Left renal cortex interstitium (tissue), 4 donors: ENCODE measurements at regions not wholly inside any gene's neighbourhood (a gene's known extent, or its start where the extent isn't known, plus 50 kb on each side); places are given as distances from the start of the nearest gene placed in this dataset.
"Not testable (repeated sequence)": the region's sequence is repeated elsewhere in the genome, so short reads cannot be mapped to it uniquely, and the experiment has no call there.

Experiments used
- DNase-seq, 4 donors: peaks; one replicate each; pipeline ENCODE4 v3.0.0-alpha.2; 2013; ENCODE audit warnings: low read depth in 4 of 4, low spot score in 2 of 4, missing footprints in 1 of 4

DNA sequence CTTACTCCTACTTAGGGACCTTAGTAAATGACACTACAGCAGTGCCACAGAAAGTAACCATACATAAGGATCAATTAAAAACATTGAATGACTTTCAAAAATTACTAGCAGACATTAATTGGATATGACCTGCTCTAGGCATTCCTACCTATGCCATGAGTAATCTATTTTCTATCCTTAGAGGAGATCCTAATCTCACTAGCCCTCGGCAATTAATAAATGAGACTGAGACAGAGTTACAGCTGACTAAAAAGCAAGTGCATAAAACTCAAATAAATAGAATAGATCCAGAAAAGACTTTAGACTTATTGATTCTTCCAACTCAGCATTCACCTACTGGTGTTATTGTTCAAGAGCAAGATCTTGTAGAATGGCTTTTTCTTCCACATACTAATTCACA, 141.1 kb upstream of the ZNF91 start:
- not testable (repeated sequence) for DNase-seq

DNA sequence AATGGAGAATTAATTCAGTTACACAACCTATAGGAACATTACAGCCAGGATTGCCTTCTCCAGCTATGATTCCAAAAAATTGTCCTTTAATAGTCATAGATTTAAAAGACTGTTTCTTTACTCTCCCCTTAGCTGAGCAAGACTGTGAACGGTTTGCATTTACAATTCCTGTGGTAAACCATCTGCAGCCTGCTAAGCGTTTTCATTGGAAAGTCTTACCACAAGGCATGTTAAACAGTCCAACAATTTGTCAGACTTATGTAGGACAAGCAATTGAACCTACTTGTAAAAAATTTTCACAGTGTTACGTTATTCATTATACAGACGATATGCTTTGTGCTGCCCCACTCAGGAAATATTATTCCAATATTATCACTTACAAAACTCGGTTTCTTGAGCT, 140.6 kb upstream of the ZNF91 start:
- DNase-seq = not testable (repeated sequence)

DNA sequence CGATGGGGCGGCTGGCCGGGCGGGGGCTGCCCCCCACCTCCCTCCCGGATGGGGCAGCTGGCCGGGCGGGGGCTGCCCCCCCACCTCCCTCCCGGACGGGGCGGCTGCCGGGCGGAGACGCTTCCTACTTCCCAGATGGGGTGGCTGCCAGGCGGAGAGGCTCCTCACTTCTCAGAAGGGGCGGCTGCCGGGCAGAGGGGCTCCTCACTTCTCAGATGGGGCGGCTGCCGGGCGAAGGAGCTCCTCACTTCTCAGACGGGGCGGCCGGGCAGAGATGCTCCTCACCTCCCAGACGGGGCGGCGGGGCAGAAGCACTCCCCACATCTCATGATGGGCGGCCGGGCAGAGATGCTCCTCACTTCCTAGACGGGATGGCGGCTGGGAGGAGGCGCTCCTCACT, 138.2 kb upstream of the ZNF91 start:
- DNase-seq = not testable (repeated sequence)

DNA sequence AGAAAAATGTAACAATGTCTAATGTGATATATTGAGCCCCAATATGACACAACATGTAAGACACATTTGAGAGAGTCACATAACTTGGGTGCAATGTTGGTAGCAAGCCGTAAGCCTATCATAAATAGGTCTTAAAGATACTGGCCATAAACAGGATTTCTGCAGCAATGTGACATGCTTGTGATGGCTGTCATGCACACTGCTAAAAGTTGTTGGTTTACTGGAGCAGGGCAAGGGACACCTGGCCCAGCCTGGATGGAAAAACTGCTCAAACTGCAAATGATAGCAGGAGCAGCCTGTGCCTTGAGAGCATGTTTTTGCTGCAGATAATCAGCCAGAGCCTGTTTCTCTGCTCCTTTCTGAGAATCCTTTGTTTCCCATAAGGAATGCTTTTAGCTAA, 136.7 kb upstream of the ZNF91 start:
- DNase-seq = no peak

DNA sequence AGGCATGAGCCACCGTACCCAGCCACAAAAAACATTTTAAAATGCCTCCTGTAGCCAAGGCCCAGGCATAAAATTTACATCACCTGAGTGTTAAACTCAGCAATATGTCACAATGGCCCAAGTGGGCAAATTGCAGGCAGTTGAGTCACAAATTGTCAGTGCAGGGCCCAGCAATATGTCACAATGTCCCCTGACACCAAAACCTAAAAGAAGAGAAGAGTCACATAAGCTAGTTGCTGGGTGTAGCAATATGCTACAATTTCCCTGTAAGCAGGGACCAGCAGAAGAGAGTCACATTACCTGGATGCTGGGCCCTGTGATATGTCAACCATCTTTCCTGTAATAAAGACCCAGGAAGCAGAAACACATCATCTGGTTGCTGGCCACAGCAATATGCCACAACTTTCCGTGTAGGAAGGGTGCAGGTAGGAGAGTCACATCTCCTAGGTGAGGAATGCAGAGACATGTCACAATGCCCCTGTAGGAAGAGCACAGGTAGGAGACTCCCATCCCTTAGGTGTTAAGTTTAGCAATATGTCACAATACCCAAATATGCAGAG, 136.0 kb upstream of the ZNF91 start:
- DNase-seq = no peak

DNA sequence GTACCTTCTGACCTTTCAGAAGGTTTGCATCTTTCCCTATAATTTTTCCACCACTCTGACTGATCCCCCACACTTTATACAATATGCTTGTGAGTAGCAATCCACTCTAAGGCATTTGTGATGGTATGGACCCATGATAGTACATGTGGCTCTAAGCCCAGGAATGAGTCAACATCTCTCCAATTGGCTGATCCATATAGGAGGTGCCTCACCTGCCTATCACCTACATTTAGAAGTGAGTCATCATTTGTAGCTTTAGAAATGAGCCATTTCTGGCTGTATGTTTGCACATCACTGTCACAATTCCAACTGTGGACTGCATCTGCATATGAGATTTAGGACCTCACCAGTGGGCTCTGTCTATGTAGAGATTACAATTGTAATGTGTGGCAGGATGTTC, 133.1 kb upstream of the ZNF91 start:
- no peak for DNase-seq

DNA sequence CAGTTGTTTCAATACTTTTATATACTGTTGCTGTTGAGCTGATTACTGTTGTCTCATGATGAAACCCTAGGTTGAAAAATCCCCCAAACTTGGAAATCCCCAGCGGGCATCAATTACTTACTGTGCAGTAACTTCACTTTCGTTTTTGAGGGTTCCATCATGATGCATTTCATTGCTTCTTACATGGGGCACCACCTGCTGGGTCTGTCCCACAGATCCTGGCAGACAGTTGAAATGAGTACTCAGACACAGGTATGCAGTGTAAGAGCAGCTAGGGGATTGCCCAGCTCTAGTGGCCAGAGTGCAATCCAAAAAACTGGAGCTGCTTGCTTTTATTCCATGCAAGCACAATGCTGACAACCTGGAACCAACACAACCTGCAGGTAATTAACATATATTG, 132.5 kb upstream of the ZNF91 start:
- DNase-seq = no peak

DNA sequence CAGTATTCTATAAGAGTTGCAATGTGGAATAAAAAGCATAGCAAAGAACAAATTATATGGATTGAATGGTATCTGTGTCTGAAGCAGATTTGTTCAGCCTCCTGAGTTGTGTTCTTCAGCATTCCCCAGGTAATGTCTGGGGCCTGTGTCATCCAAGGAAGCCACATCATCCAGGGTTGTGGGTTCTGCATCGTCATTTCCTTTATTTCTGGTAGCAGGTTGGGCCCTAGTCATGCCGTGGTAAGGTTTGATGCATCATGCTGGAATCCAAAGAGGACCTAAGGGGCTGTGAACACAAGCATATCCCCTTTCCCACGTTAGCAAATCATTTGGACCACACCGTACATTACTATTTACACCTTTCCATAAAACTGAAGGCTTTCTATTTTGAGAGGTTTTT, 131.0 kb upstream of the ZNF91 start:
- DNase-seq = no peak

DNA sequence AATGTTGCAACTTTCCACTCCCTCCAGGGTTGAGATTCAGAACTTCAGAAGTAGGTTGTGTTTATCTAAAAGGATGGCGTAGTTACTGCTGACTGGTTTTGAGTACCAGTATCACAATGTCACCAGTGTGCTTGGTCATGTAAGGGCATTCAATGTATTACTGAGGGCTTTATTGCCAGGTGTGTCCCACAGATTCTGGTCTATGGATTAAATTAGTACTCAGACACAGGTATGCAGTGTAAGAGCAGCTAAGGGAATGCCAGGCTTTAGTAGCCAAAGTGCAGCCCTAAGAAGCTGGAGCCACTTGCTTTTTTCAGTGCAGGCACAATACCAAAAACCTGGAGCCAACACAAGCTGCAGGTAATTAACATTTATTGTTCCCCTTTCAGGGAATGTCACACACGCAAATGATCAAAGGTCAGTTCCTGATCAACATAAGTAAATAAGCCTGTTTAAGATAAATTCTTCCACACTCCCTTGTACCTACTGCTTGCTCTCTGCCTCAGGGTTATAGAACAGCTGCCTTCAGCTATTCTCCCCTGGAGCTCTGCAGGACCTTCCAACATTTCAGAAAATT, 130.1 kb upstream of the ZNF91 start:
- no peak for DNase-seq

DNA sequence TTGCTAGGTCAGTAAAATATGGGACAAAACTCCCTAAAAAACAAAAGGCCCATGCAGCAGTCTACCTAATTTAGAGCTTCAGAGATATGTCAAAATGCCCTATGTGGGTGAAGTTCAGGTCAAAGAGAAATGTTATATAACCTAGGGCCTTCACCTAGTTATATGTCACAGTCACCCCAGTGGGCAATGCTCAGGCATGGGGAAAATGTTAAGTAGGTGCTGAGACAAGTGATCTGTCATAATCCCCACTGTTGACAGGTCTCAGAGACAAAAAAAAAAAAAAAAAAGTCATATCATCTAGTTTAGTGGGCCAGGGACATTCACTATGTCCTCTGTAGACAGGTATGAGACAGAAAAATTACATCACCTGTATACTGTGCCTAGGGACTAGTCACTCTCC, 128.6 kb upstream of the ZNF91 start:
- DNase-seq = no peak

DNA sequence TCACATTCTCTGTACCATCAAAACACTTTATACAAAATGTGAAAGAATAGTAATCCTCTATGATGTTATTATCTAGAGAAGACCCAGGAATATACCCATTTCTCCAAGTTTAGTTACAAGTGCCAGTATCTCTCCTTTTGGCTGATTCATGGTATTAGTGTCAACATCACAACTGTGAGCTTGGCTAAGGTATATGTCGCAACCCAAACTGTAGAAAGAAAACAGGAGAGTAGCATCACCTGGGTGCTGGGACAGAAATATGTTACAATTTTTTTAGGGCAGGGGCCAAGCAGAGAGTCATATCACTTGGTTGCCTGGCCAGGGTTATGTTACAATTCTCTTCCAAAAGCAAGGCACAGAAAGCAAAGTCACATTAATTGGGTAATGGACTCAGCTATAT, 127.2 kb upstream of the ZNF91 start:
- DNase-seq = no peak

DNA sequence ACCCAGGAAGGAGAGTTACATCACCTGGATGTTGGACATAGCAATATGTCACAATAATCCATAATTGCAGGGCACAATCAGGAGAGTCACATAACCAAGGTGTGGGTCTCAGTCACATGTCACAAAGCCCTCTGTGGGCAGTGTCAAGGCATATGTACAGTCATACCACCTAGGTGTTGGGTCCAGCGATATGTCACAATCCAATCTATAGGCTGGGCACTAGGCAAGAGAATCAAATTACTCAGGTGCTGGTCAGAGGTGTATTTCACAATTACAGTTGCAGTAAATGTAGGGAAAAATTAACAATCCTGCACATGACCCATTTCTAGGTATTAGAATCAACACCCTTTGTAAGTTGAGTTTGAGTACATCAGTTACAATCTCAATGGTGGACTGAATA, 126.2 kb upstream of the ZNF91 start:
- DNase-seq = no peak

DNA sequence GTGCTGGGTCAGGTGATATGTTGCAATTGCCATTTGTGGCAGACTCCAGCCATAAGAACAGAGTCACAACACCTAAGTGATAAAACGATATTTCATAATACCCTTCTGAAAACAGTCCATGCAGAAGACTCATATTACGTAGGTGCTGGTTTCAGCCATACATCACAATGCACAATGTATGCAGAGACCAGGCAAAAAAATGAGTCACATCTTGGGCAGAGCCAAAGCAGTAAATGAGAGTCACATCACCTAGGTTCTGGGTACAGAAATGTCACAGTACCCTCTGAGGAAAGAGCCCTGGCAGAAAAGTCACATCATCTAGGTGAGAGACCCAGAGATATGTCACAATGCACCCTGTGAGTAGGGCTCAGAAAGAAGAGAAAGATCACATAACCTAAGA, 125.2 kb upstream of the ZNF91 start:
- no peak for DNase-seq

DNA sequence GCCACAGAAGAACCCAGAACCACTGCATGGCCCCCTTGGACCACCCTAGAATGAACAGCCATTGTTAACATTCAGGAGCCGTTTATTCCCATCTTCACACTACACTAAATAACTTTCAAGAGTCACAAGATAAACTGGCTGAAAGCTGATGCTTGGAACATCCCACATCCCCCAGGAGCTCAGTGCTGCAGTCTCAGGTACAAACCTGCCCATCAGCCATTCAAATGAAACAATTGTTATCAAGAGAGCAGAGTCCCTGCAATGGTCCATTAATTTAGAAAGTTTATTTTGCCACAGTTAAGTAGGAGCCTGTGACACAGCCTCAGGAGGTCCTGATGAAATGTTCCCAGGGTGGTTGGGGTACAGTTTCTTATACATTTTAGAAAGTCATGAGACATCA, 123.8 kb upstream of the ZNF91 start:
- no peak for DNase-seq

DNA sequence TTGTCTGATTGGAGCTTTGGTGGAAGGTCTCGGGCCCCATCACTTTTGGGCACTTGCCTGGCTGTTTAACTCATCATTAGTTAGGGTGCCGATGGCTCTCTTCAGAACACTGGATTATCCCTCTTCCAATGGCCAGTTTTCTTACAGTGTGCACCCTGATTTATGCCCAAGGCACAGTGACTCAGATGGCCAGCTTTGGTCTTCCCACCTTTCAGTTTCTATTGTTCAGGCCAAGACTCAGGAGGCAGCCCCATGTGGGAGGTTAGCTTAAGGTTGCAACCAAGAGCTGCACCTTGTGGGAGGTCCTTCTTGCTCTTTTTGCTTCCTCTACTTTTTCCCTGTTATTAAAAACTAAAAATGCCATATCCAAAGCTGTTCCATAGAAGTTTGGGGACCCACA, 121.0 kb upstream of the ZNF91 start:
- DNase-seq = no peak

DNA sequence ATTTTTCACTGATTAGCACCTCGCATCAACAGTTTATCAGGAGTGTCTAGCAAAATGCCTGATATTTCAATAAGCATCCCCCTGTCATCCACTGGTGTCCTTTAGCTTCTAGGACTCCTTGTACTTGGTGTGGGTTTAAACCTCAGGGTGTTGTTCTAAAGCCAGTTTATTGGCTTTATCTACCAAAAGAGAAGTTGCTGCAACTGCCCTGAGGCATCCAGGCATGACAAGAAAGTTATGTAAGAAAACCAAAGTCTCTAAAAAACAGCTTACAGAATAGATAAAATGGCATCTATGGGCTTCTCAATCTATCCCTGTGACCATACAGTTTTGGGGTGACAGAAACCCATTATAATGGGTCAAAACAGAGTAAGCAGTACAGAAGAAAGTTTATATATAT, 120.3 kb upstream of the ZNF91 start:
- DNase-seq = no peak

DNA sequence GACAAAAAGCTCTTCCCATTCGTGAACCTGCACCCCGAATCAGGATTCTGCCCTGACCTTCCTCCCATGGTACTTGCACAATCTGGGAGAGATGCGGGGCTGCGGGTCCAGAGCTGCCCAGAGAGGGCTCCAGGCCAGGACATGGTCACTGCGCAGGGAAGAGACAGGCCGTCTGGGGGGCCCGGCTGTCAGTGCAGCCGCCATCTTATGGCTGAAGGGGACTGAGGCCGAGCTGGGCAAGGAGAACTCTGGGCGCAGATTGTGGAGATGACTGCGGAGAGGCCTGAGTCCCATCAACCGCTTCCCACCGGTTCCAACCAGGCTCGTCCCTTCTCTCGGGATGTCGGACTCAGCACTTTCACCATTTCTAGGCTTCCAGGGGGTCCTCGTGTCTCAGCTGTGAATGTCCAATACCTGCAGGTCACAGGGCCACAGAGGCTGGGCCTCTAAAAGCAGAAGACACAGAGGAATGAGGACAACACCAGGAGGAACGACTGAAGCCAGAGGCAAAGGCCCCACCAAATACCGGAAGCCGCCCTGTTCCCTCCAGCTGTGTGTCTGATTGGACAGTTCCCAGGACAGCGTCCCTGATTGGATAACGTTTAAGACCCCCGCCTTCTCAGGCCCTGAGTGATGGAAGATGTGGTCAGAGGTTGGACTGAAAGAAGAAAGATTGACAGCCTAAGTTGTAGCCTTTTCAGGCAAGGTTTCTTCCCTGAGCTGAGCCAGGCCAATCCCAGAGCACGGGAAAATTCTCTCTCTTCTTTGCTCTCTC, 117.1 kb upstream of the ZNF91 start:
- no peak for DNase-seq

DNA sequence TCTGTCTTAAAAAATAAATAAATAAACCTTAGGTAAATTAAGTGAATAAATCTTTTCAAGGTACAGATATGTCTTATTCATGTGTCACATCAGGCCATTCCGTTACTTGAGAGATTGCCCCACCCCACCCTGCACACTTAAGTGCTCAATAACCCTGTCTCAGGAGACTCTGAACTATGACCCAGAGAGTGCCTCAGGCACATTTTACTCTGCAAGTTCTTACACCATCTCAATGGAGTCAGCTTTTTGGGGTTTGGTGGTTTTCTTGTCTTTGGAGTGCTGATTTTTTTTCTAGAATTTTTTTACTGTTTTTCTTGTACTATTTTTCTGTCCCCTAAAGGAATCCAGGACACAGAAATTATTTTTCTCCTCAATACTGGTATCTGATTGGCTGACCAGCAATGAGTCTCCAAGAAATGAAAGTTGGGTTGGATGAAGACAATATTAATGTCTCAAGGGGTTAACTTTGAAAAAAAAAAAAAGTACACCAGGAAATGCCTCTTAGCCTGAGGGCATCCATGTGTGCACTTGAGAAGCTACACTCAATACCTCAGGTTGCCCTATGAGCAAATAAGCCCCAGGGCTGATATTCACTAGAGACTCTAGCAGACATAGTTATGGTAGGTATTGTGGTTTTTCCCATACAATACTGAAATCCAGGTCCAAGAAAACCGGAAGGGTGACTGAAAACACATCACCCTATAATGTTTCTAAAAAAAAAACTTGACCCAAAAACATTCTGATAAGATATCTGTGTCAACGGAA, 114.6 kb upstream of the ZNF91 start:
- DNase-seq = no peak

DNA sequence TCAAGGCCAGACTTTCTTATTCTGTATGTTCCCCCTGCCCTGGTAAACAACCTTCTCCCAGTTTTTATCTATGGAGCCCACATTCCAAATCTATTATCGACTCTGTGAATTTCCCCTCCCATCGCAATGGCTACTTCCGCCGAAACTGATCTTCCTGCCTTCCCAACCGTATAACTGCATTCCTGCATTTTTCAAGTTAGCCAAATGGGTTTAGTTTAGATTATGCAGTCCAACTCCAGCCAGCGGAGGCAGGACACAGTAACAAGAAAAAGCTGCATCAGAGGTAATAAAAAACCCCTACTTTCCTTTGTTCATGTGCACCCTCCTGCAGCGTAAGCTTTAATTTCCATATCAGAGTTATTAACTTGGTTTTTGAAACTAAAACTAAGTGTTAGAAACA, 112.2 kb upstream of the ZNF91 start:
- no peak for DNase-seq

DNA sequence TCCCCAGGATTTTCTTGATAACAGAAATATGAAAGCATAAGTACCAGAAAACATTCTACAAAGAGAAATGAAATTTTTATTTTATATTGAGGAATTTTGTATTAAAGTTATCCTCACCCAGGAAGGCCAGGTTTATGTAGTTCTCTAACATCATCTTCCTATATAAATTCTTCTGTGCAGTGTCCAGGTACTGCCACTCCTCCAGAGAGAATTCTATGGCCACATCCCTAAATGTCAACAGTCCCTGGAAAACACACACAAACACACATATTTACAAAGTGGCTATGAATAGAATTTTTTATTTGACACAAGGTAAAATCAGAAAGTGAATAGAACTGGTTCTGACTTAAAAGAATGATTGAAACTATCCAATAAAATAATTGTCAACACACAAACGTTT, 110.5 kb upstream of the ZNF91 start:
- DNase-seq = no peak

DNA sequence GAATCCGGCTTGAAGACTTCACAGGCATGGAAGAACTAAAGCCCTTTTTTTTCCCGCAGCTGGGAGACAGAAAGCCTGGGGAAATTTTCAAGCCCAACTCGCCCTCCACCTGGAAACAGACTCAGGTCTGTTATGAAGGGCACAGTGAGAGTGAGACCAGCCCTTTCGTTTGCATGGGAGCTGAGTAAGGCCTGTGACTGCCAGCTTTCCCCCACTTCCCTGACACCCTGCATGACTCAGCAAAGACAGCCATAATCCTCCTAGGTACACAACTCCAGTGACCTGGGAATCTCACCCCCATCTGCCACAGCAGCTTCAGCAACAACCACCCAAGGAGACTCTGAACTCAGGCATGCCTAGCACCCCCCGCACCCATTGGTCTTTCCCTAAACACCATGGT, 87.6 kb upstream of the ZNF91 start:
- no peak for DNase-seq

DNA sequence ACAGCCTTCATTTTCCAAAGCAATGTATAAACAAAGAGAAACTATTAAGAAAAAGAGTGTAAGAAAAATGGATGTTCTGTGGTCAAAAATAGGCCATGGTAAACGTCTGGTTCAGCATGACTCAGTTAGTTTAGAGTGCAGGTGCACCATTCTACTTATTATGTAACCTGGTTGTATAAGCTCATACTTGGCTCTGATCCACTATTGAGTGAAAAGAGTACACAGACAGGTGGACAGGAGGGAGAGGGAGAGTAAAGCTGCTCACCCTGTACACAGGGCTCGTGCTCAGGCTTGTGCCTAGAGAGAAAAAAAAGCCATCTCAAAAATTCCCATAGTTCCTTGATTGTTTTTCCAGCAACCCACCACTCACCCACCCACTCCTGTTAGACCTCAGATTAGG, 85.8 kb upstream of the ZNF91 start:
- DNase-seq = no peak
